GM12878 (cell line): ENCODE measurements at regions not wholly inside any gene's neighbourhood (a gene's known extent, or its start where the extent isn't known, plus 50 kb on each side); places are given as distances from the start of the nearest gene placed in this dataset.

Source experiments
- ATAC-seq: fragments of 200-7000 bp; cut with Tn5 transposase; 3 replicates; pipeline ENCODE4 v1.9.1; 2020; ENCODE audit warnings: mild to moderate bottlenecking, moderate library complexity
- BruUV-seq: library from RNA; stranded (reverse); fragments of 400-500 nt; replicated peaks from 2 replicates; lab custom pipeline; 2021; lab: Mats Ljungman, UMichigan
- CTCF ChIA-PET: fragments of 300-600 bp; sonication (Branson Sonifier 250); formaldehyde crosslinking; extraction: SDS; loops from one replicate; lab custom pipeline; 2021; ENCODE audit warnings: inconsistent platforms; lab: Yijun Ruan, JAX
- POLR2A ChIA-PET: fragments of 350-600 bp; formaldehyde crosslinking; extraction: SDS; loops from one replicate; lab custom pipeline; 2021; ENCODE audit warnings: inconsistent platforms; lab: Charles Lee
- RAD21 ChIA-PET: fragments of 300-600 bp; sonication (Branson Sonifier 250); formaldehyde crosslinking; loops from one replicate; lab custom pipeline; 2023; ENCODE audit warnings: antibody characterized with exemption; ENCODE audit not compliant: unreplicated experiment; lab: Charles Lee
- SMC1A ChIA-PET: fragments of 300-600 bp; sonication (Branson Sonifier 250); formaldehyde crosslinking; loops from one replicate; lab custom pipeline; 2023; ENCODE audit not compliant: unreplicated experiment, uncharacterized antibody; lab: Charles Lee
- DNase-seq: peaks from one replicate; pipeline ENCODE4 v3.0.0-alpha.2; 2011; ENCODE audit warnings: low read depth, low spot score
- FAIRE-seq: peaks from 3 replicates; lab custom pipeline; 2011; peaks lifted over from hg19 to GRCh38; lab: Jason Lieb, UNC
- H2AFZ ChIP-seq: 2 replicates; pipeline ENCODE4 v1.6.0; 2011; ENCODE audit warnings: low read depth, low read length, control low read depth; ENCODE audit not compliant: control insufficient read depth
- H3K27ac ChIP-seq: 2 replicates; pipeline ENCODE4 v1.5.1; 2011; ENCODE audit warnings: control low read depth; ENCODE audit not compliant: control insufficient read depth, insufficient read depth
- H3K27me3 ChIP-seq, 2 experiments: replicated peaks in 1 of 2; 2 replicates each; pipeline versions ENCODE4 v1.6.0 to v1.6.1; 2011; ENCODE audit warnings: low read length in 1 of 2; ENCODE audit not compliant: control insufficient read depth in 2 of 2, insufficient read depth in 2 of 2
- H3K36me3 ChIP-seq, 2 experiments: 2 replicates each; pipeline ENCODE4 v1.5.1; 2011; ENCODE audit warnings: low read length in 1 of 2; ENCODE audit not compliant: control insufficient read depth in 2 of 2, insufficient read depth in 2 of 2
- H3K4me1 ChIP-seq: 2 replicates; pipeline ENCODE4 v1.6.1; 2011; ENCODE audit warnings: mild to moderate bottlenecking, low read length, moderate library complexity, mixed read lengths; ENCODE audit not compliant: control insufficient read depth, insufficient read depth
- H3K4me2 ChIP-seq: 2 replicates; pipeline ENCODE4 v1.6.0; 2011; ENCODE audit warnings: control low read depth; ENCODE audit not compliant: control insufficient read depth, insufficient read depth
- H3K4me3 ChIP-seq: fragments of 200-600 bp; sonication (generic); 2 replicates; pipeline ENCODE4 v1.5.1; 2016
- H3K79me2 ChIP-seq: 2 replicates; pipeline ENCODE4 v1.6.0; 2011; ENCODE audit warnings: low read length; ENCODE audit not compliant: control insufficient read depth, insufficient read depth
- H3K9ac ChIP-seq: 2 replicates; pipeline ENCODE4 v1.8.0; 2011; ENCODE audit warnings: low read length, control low read depth, mixed read lengths; ENCODE audit not compliant: control insufficient read depth, insufficient read depth
- H3K9me3 ChIP-seq: replicated peaks from 3 replicates; pipeline ENCODE4 v1.5.1; 2011; ENCODE audit warnings: mild to moderate bottlenecking, low read length; ENCODE audit not compliant: control insufficient read depth, insufficient read depth
- H4K20me1 ChIP-seq: 2 replicates; pipeline ENCODE4 v1.6.0; 2011; ENCODE audit not compliant: control insufficient read depth, insufficient read depth
- ATF7 ChIP-seq: fragments of 450-650 bp; IDR thresholded peaks from 2 replicates; pipeline ENCODE4 v1.6.1; 2016; ENCODE audit warnings: low read depth, mild to moderate bottlenecking
- CBX3 ChIP-seq: fragments of 200-600 bp; sonication (generic); IDR thresholded peaks from 2 replicates; pipeline ENCODE4 v1.6.1; 2016; ENCODE audit warnings: low read depth, borderline replicate concordance
- CTCF ChIP-seq, 3 experiments: IDR thresholded peaks in 2 of 3; conservative IDR thresholded peaks in 1 of 3; 2 replicates each; pipeline ENCODE4 v1.5.1; 2011; ENCODE audit warnings: low read depth in 3 of 3, low read length in 3 of 3, mild to moderate bottlenecking in 3 of 3, control low read depth in 2 of 3, moderate library complexity in 2 of 3, inconsistent platforms in 1 of 3, mixed read lengths in 1 of 3; ENCODE audit not compliant: control insufficient read depth in 2 of 3, insufficient read depth in 1 of 3; ENCODE audit errors: extremely low read depth in 1 of 3
- ETV6 ChIP-seq, 2 experiments: fragments of 450-650 bp in 1 of 2; IDR thresholded peaks in 1 of 2; conservative IDR thresholded peaks in 1 of 2; 2 replicates each; pipeline ENCODE4 v1.6.1; 2014; ENCODE audit warnings: antibody characterized with exemption in 1 of 2, borderline replicate concordance in 1 of 2, low read depth in 1 of 2, mild to moderate bottlenecking in 1 of 2, moderate library complexity in 1 of 2
- IRF3 ChIP-seq: fragments of 450-650 bp; IDR thresholded peaks from 2 replicates; pipeline ENCODE4 v1.6.1; 2014; ENCODE audit warnings: mild to moderate bottlenecking
- JUNB ChIP-seq: IDR thresholded peaks from 2 replicates; pipeline ENCODE4 v1.6.1; 2016; ENCODE audit warnings: antibody characterized with exemption, mild to moderate bottlenecking
- SUPT20H ChIP-seq: IDR thresholded peaks from 2 replicates; pipeline ENCODE4 v1.6.1; 2011; ENCODE audit warnings: low read depth, mild to moderate bottlenecking, low read length, moderate library complexity, borderline replicate concordance; ENCODE audit not compliant: control insufficient read depth
- WGBS: methylation state at CpG from one replicate; pipeline ENCODE4 v1.1.6; 2016; ENCODE audit warnings: low lambda C conversion rate; ENCODE audit not compliant: insufficient replicate concordance, insufficient coverage; ENCODE audit errors: missing lambda C conversion rate; 5-methylcytosine and 5-hydroxymethylcytosine counted together
- in situ Hi-C: fragments of 300-500 bp; cut with MboI; formaldehyde crosslinking; loops from 9 replicates; pipeline ENCODE4 v1.14.3; 2018; ENCODE audit warnings: mixed read lengths
- intact Hi-C: fragments of 100-400 bp; cut with micrococcal nuclease; formaldehyde crosslinking; loops from one replicate; pipeline ENCODE4 v1.14.2; 2022; ENCODE audit not compliant: unreplicated experiment
- TF ChIP-seq, protein P1 (sequence below): fragments of 450-650 bp; IDR thresholded peaks from 2 replicates; pipeline ENCODE4 v1.6.1; 2018; ENCODE audit warnings: borderline replicate concordance, mild to moderate bottlenecking; ENCODE audit not compliant: partially characterized antibody
- TF ChIP-seq, protein P2 (sequence below): IDR thresholded peaks from 2 replicates; pipeline ENCODE4 v1.6.1; 2011; ENCODE audit warnings: borderline replicate concordance, low read depth, mild to moderate bottlenecking, moderate library complexity, mixed read lengths, low read length; ENCODE audit not compliant: insufficient read depth; ENCODE audit errors: extremely low read length

GRCh38 chr4:108473163-108473720 is 147.1 kb upstream of the RPL34 start:
- no peak for FAIRE-seq
- Histone ChIP-seq H3K79me2 (no peaks in the 10 kb centered on the region), H3K36me3 (no peaks in the 10 kb centered on the region), H4K20me1 (no peaks in the 10 kb centered on the region), H3K9ac (no peak overlapping the region), H3K4me3 (no peak overlapping the region), H3K4me1 (no peaks in the 10 kb centered on the region), H3K4me2 (no peak overlapping the region), H3K27me3 (no peaks in the 10 kb centered on the region), H3K9me3 (no peaks in the 10 kb centered on the region), H2AFZ (no peak overlapping the region), H3K27ac (no peak overlapping the region)
- no peak for ATAC-seq
- in situ Hi-C loops, result no loop called here
- ChIA-PET POLR2A (no interaction called here), SMC1A (no interaction called here), RAD21 (no interaction called here), CTCF (no interaction called here)
- intact Hi-C loops, result no loop called here
- 48% methylated on average over 2 of the region's 2 CpGs for WGBS
- DNase-seq, result no peak
- BruUV-seq, result no TSS peak
- TF ChIP-seq SUPT20H, result no peak
- no peak for TF ChIP-seq ATF7
- TF ChIP-seq ETV6 (conservative IDR thresholded peaks at IDR 0.05 in 1 of 2, IDR thresholded peaks at IDR 0.05 in 1 of 2; ENCODE audit: borderline replicate concordance in 1 of 2, low read depth in 1 of 2), result no peak
- TF ChIP-seq CBX3, result no peak
- TF ChIP-seq CTCF (IDR thresholded peaks at IDR 0.05 in 2 of 3, conservative IDR thresholded peaks at IDR 0.05 in 1 of 3; ENCODE audit: control insufficient read depth in 2 of 3, extremely low read depth in 1 of 3, insufficient read depth in 1 of 3, low read depth in 3 of 3, low read length in 3 of 3), result no peak
- TF ChIP-seq JUNB, result no peak
- TF ChIP-seq, protein P1, sequence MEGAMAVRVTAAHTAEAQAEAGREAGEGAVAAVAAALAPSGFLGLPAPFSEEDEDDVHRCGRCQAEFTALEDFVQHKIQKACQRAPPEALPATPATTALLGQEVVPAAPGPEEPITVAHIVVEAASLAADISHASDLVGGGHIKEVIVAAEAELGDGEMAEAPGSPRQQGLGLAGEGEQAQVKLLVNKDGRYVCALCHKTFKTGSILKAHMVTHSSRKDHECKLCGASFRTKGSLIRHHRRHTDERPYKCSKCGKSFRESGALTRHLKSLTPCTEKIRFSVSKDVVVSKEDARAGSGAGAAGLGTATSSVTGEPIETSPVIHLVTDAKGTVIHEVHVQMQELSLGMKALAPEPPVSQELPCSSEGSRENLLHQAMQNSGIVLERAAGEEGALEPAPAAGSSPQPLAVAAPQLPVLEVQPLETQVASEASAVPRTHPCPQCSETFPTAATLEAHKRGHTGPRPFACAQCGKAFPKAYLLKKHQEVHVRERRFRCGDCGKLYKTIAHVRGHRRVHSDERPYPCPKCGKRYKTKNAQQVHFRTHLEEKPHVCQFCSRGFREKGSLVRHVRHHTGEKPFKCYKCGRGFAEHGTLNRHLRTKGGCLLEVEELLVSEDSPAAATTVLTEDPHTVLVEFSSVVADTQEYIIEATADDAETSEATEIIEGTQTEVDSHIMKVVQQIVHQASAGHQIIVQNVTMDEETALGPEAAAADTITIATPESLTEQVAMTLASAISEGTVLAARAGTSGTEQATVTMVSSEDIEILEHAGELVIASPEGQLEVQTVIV, result no peak
- TF ChIP-seq, protein P2, sequence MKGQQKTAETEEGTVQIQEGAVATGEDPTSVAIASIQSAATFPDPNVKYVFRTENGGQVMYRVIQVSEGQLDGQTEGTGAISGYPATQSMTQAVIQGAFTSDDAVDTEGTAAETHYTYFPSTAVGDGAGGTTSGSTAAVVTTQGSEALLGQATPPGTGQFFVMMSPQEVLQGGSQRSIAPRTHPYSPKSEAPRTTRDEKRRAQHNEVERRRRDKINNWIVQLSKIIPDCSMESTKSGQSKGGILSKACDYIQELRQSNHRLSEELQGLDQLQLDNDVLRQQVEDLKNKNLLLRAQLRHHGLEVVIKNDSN, result no peak
- TF ChIP-seq IRF3, result no peak
- TF ChIP-seq, all 136 proteins: peak for 0
